Fibroblast of the conjunctiva (primary cell): ENCODE measurements at regions not wholly inside any gene's neighbourhood (a gene's known extent, or its start where the extent isn't known, plus 50 kb on each side); places are given as distances from the start of the nearest gene placed in this dataset.
"Not testable (repeated sequence)": the region's sequence is repeated elsewhere in the genome, so short reads cannot be mapped to it uniquely, and the experiment has no call there.

Source experiments
- DNase-seq: peaks from one replicate; pipeline ENCODE4 v3.0.0-alpha.2; 2010; ENCODE audit warnings: low read depth

GRCh38 chr1:88552226-88552625 is 131.8 kb upstream of the PKN2 start:
- DNase-seq, result no peak

DNA sequence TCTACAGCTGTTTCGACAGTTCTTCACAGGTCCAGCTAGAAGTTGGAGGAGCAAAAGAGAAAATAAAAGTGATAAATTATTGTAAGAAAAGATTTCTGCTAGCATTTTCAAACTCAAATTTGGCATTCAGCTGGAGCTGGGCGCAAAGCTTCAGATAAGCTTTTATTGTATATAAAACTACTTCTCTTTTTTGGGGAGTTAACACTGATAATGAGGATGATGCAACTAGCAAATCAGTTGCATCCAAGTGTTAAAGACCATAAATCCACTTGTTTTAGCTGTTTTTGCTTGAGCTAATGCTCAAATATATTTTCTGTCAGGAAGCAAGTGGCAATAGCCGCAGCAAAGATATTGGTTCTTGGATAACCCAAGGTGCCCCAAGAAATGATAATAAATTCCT is 127.1 kb upstream of the PKN2 start:
- DNase-seq, result no peak

GRCh38 chr1:88560621-88561020 is 123.5 kb upstream of the PKN2 start:
- DNase-seq, result no peak

GRCh38 chr1:88562991-88563390 is 121.1 kb upstream of the PKN2 start:
- no peak for DNase-seq

GRCh38 chr1:88566615-88567387 is 117.3 kb upstream of the PKN2 start:
- no peak for DNase-seq

GRCh38 chr1:88571506-88571905 is 112.6 kb upstream of the PKN2 start:
- no peak for DNase-seq

GRCh38 chr1:88579598-88579997 is 104.5 kb upstream of the PKN2 start:
- no peak for DNase-seq

DNA sequence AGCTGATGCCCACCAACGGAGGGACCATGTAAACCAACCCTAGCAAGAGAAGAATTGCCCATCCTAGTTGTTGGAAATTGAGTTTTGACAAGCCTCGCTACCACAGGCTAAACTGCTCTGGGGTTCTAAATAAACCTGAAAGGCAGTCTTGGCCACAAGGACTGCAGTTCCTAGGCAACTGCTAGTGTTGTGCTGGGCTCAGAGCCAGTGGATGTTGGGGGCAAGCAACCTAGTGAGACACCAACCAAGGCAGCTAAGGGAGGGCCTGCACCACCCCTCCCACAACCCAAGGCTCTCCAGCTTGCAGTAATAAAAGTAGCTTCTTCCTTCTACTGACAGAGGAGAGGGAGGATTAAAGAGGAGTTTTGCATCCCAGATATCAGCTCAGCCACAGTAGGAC is 102.4 kb upstream of the PKN2 start:
- DNase-seq, result no peak

DNA sequence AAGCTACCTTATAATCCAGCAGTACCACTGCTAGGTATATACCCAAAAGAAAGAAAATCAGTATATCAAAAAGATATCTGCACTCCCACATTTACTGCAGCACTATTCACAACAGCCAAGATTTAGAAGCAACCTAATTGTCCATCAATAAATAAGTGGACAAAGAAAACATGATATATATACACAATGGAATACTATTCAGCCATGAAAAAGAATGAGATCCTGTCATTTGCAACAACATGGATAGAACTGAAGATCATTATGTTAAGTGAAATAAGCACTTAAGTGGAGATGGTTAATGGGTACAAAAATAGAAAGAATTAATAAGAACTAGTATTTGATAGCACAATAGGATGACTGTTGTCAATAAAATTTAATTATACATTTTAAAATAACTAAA is 90.7 kb upstream of the PKN2 start:
- no peak for DNase-seq

DNA sequence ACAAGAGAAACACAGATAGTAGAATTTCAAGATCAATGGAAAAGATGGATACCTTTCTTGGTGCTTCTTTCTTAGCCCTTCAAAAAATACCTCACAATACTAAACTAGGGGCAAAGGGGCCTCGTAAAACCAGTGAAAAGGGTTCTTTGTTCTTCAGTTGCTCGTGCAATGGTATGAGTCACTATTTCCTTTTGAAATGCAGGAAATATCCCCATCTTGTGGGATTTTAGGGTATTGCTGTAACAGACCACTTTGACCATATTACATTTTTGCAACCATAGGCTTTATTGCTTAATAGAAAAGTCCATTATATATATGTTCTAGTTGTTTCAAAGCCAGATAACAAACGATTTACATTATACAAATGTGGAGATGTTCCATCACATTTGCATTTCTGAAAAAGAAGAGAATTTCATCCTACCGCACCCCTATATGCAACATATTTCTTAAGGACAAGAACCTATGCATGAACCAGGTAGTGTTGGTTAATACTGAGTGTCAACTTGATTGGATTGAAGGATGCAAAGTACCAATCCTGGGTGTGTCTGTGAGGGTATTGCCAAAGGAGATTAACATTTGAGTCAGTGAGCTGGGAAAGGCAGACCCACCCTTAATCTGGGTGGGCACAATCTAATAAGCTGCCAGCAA is 88.6 kb upstream of the PKN2 start:
- peak; percentile 9 for DNase-seq

- DNase-seq, result not testable (repeated sequence)
Observed at GRCh38 chr1:88597973-88598372, 86.1 kb upstream of the PKN2 start.

- peak; percentile 3 for DNase-seq
Observed at GRCh38 chr1:88608139-88608943, 75.7 kb upstream of the PKN2 start.

GRCh38 chr1:88609051-88609450 is 75.0 kb upstream of the PKN2 start:
- DNase-seq, result no peak

GRCh38 chr1:88610687-88611086 is 73.4 kb upstream of the PKN2 start:
- no peak for DNase-seq

DNA sequence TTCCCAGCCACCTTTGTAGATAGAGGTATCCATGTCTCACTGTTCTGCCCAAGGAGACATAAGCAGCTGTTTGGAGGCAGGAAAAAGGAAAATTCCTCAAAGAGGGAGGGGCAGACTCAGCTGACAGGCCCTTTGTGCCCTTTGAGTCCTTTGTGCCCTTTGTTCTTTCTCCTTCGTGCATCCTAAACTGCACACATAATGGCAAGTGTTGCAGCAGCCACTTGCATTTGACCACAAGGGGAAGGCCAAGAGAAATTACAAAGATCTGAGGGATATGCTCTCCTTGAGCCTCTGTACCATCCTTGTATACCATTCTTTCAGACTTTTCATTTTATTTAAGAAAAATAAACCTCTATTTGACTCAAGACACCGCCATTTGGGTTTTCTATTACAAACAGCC is 71.8 kb upstream of the PKN2 start:
- DNase-seq, result no peak

DNA sequence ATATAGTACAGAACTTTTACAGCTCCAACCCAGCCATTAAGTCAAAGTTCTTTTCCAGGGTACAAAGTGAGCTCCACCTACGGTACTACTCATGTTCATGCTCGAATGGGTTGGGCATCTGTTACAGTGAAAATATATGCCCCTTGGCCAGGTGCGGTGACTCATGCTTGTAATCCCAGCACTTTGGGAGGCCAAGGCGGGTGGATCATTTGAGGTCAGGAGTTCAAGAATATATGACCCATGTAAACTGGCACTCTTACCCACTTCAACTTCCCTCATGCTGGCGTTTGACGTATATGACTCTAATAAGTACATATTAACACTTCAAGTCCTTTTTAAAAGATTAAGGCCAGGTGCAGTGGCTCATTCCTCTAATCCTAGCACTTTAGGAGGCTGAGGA is 71.3 kb upstream of the PKN2 start:
- no peak for DNase-seq

DNA sequence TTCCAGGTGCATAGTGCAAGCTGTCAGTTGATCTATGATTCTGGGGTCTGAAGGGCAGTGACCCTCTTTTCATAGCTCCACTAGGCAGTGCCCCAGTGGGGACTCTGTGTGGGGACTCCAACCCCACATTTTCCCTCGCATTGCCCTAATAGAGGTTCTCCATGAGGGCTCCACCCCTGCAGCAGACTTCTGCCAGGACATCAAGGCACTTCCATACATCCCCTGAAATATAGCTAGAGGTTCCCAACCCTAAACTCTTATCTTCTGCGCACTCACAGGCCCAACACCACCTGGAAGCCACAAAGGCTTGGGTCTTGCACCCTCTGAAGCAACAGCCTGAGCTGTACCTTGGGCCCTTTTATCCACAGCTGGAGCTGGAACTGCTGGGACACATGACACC is 65.7 kb upstream of the PKN2 start:
- no peak for DNase-seq

DNA sequence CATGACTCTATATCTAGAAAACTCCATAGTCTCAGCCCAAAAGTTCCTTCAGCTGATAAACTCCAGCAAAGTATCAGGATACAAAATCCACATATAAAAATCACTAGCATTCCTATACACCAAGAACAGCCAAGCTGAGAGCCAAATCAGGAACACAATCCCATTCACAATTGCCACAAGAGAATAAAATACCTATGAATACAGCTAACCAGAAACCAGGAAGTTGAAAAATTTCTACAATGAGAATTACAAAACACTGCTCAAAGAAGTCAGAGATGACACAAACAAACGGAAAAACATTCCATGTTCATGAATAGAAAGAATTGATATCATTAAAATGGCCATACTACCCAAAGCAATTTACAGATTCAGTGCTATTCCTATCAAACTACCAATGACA is 61.0 kb upstream of the PKN2 start:
- not testable (repeated sequence) for DNase-seq
